Esophagus squamous epithelium (tissue), 5 donors: ENCODE measurements at regions not wholly inside any gene's neighbourhood (a gene's known extent, or its start where the extent isn't known, plus 50 kb on each side); places are given as distances from the start of the nearest gene placed in this dataset.

ENCODE experiments used
- DNase-seq: peaks from one replicate; lab custom pipeline; 2025; lab: John Stamatoyannopoulos, UW
- H3K27ac ChIP-seq, 4 donors: fragments of 200-600 bp; sonication (generic); one replicate each; pipeline ENCODE4 v1.5.1; 2016 to 2019; ENCODE audit warnings: mild to moderate bottlenecking in 1 of 4
- H3K27me3 ChIP-seq, 4 donors: fragments of 200-600 bp; sonication (generic); 1 replicate in 3 of 4; 2 replicates in 1 of 4; pipeline versions ENCODE4 v1.5.1 to v1.6.0; 2017 to 2021; ENCODE audit warnings: antibody characterized with exemption in 1 of 4
- H3K36me3 ChIP-seq, 3 donors: fragments of 200-600 bp; sonication (generic); one replicate each; pipeline ENCODE4 v1.5.1; 2016 to 2019
- H3K4me1 ChIP-seq, 3 donors: fragments of 200-600 bp; sonication (generic); one replicate each; pipeline ENCODE4 v1.5.1; 2017 to 2019
- H3K4me3 ChIP-seq, 4 donors: fragments of 200-600 bp; sonication (generic); 1 replicate in 3 of 4; 2 replicates in 1 of 4; pipeline ENCODE4 v1.5.1; 2016 to 2019; ENCODE audit warnings: mild to moderate bottlenecking in 2 of 4, moderate library complexity in 1 of 4
- H3K9me3 ChIP-seq, 3 donors: fragments of 200-600 bp; sonication (generic); one replicate each; pipeline ENCODE4 v1.5.1; 2016 to 2019
- CTCF ChIP-seq, 6 experiments: fragments of 450-650 bp in 4 of 6; fragments of 200-600 bp in 2 of 6; sonication (generic) in 2 of 6; IDR thresholded peaks; one replicate each; pipeline ENCODE4 v1.5.1; 2016 to 2019; ENCODE audit warnings: antibody characterized with exemption in 6 of 6, mild to moderate bottlenecking in 4 of 6, moderate library complexity in 4 of 6
- POLR2A ChIP-seq, 4 donors: fragments of 450-650 bp; IDR thresholded peaks; one replicate each; pipeline ENCODE4 v1.6.1; 2017; ENCODE audit warnings: antibody characterized with exemption in 4 of 4, mild to moderate bottlenecking in 4 of 4, moderate library complexity in 3 of 4
- WGBS, 2 donors: methylation state at CpG; one replicate each; pipeline ENCODE4 v1.1.5; 2018; 5-methylcytosine and 5-hydroxymethylcytosine counted together
- intact Hi-C: fragments of 100-400 bp; cut with DNase I; formaldehyde crosslinking; loops from one replicate; pipeline ENCODE4 v1.15.0; 2022
- donor health status: DM: yes; HTN: yes; CAD: no.

- peak overlapping the region in 3 of 4 donors; percentile 6 to 86 (median 65) for H3K27ac ChIP-seq
Observed at GRCh38 chr13:44153496-44153895, 220.1 kb upstream of the SERP2 start.

GRCh38 chr13:44155422-44156293, 218.0 kb upstream of the SERP2 start:
- TF ChIP-seq POLR2A (IDR thresholded peaks at IDR 0.05) (no peak), CTCF (IDR thresholded peaks at IDR 0.05) (no peak)
- intact Hi-C loops, result no loop called here
- H3K4me1 ChIP-seq, result peaks cover 13 to 51% (median 33%) of the 10 kb centered on the region in 3 donors
- 28 to 38% methylated on average over 10 to 12 of the region's 14 CpGs for WGBS, 2 donors
- DNase-seq, result no peak
- H3K4me3 ChIP-seq, result peak overlapping the region in 3 of 4 donors; percentile 12 to 23 (median 18)
- no peaks in the 10 kb centered on the region for H3K27me3 ChIP-seq
- no peaks in the 10 kb centered on the region for H3K36me3 ChIP-seq
- no peaks in the 10 kb centered on the region for H3K9me3 ChIP-seq
- peak overlapping the region in 3 of 4 donors; percentile 59 to 86 (median 65) for H3K27ac ChIP-seq

More at GRCh38 chr13:44153496-44153895, 220.1 kb upstream of the SERP2 start:
- Histone ChIP-seq H3K36me3 (no peaks in the 10 kb centered on the region), H3K4me3 (no peak overlapping the region), H3K9me3 (no peaks in the 10 kb centered on the region), H3K4me1 (peaks cover 11 to 29% (median 19%) of the 10 kb centered on the region in 3 donors), H3K27me3 (no peaks in the 10 kb centered on the region)
- no peak for DNase-seq
- no peak for TF ChIP-seq POLR2A (IDR thresholded peaks at IDR 0.05)
- TF ChIP-seq CTCF (IDR thresholded peaks at IDR 0.05), result no peak
- 81 to 83% methylated on average over 4 of the region's 4 CpGs for WGBS, 2 donors
- intact Hi-C loops, result no loop called here

- intact Hi-C loops, result no loop called here
- 59 to 62% methylated on average over 3 to 4 of the region's 4 CpGs for WGBS, 2 donors
- Histone ChIP-seq H3K4me1 (peaks cover 18 to 55% (median 33%) of the 10 kb centered on the region in 3 donors), H3K36me3 (no peaks in the 10 kb centered on the region), H3K27me3 (no peaks in the 10 kb centered on the region), H3K9me3 (no peaks in the 10 kb centered on the region), H3K4me3 (peak overlapping the region in 1 of 4 donors; percentile 12), H3K27ac (peak overlapping the region in 3 of 4 donors; percentile 59 to 86 (median 65))
- DNase-seq, result no peak
- TF ChIP-seq CTCF (IDR thresholded peaks at IDR 0.05), result no peak
- no peak for TF ChIP-seq POLR2A (IDR thresholded peaks at IDR 0.05)
Observed at GRCh38 chr13:44156294-44156658, 217.3 kb upstream of the SERP2 start.

- Histone ChIP-seq H3K36me3 (no peaks in the 10 kb centered on the region), H3K27me3 (no peaks in the 10 kb centered on the region), H3K4me3 (no peak overlapping the region), H3K27ac (peak overlapping the region; percentile 73 to 88 (median 80)), H3K4me1 (peaks cover 18 to 55% (median 33%) of the 10 kb centered on the region in 3 donors), H3K9me3 (no peaks in the 10 kb centered on the region)
- intact Hi-C loops, result no loop called here
- WGBS, 2 donors, result 72 to 73% methylated on average over 5 of the region's 5 CpGs
- no peak for DNase-seq
- TF ChIP-seq CTCF (IDR thresholded peaks at IDR 0.05) (no peak), POLR2A (IDR thresholded peaks at IDR 0.05) (no peak)
Observed at GRCh38 chr13:44157606-44158005, 216.0 kb upstream of the SERP2 start.

- DNase-seq, result no peak
- WGBS, 2 donors, result 88% methylated on average over 2 of the region's 2 CpGs; no CpG with 5 or more reads in 1 of the 2 donors
Observed at GRCh38 chr13:44158098-44158521, 215.5 kb upstream of the SERP2 start.

More at GRCh38 chr13:44158098-44158521, 215.5 kb upstream of the SERP2 start:
- Histone ChIP-seq H3K36me3 (no peaks in the 10 kb centered on the region), H3K27ac (peak overlapping the region; percentile 73 to 88 (median 80)), H3K4me3 (no peak overlapping the region), H3K27me3 (no peaks in the 10 kb centered on the region), H3K4me1 (peaks cover 18 to 55% (median 33%) of the 10 kb centered on the region in 3 donors), H3K9me3 (no peaks in the 10 kb centered on the region)
- intact Hi-C loops, result no loop called here
- TF ChIP-seq CTCF (IDR thresholded peaks at IDR 0.05), result no peak
- no peak for TF ChIP-seq POLR2A (IDR thresholded peaks at IDR 0.05)
